ENCODE measurements at regions not wholly inside any gene's neighbourhood (a gene's known extent, or its start where the extent isn't known, plus 50 kb on each side); places are given as distances from the start of the nearest gene placed in this dataset.

DNA sequence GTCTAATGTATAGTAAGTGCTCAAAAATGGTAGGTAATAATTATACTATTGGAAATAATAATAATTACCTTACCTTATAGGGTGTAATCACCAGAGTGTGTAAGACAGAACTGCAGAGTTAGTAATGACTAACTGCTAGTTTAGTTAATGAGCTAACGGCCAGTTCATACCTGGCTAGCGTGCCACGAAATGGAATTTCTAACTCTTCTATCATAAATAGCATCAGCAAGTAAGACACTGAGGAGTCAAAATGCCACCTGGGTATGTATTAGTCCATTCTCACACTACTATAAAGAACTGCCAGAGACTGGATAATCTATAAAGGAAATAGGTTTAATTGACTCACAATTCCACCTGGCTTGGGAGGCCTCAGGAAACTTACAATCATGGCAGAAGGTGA lies 63.4 kb upstream of the CEP85L start:
- TF ChIP-seq, protein P1, sequence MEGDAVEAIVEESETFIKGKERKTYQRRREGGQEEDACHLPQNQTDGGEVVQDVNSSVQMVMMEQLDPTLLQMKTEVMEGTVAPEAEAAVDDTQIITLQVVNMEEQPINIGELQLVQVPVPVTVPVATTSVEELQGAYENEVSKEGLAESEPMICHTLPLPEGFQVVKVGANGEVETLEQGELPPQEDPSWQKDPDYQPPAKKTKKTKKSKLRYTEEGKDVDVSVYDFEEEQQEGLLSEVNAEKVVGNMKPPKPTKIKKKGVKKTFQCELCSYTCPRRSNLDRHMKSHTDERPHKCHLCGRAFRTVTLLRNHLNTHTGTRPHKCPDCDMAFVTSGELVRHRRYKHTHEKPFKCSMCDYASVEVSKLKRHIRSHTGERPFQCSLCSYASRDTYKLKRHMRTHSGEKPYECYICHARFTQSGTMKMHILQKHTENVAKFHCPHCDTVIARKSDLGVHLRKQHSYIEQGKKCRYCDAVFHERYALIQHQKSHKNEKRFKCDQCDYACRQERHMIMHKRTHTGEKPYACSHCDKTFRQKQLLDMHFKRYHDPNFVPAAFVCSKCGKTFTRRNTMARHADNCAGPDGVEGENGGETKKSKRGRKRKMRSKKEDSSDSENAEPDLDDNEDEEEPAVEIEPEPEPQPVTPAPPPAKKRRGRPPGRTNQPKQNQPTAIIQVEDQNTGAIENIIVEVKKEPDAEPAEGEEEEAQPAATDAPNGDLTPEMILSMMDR (IDR thresholded peaks at IDR 0.05; ENCODE audit: low read depth, low read length, poor library complexity, severe bottlenecking): no peak
- TF ChIP-seq EZH2phosphoT487 (IDR thresholded peaks at IDR 0.05; ENCODE audit: borderline replicate concordance, low read length): no peak

Data from DOHH2 (cell line).